ENCODE measurements at regions not wholly inside any gene's neighbourhood (a gene's known extent, or its start where the extent isn't known, plus 50 kb on each side); places are given as distances from the start of the nearest gene placed in this dataset.

DNA sequence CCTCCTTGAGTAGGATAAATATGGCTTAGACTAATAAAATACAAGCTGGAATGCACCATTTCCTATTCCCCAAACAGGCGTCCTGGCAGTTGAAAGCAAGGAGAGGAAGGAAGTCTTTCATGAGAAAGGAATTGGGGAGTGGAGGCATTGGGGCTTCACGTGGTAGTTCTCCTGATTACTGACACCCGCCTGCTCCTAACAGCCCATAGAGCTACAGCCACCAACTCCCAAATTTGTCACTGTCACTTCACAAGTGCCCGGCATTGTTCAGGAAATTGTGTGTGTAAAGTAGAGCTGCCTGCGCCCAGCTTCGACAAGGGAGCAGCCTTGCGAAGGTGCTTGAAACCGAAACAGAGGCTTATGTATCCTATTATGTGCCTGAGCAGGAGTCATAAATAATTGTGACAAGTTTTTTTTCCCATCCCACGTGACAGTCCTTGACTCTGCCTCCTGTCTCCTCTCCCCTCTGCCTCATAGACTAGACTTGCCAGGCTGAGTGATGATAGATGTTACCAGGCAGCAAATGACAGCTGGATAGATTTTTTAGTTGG, 301.7 kb upstream of the ZFP64 start:
- intact Hi-C loops (cut with micrococcal nuclease) = no loop called here
- Histone ChIP-seq H3K4me3 (ENCODE audit: low read length in 2 of 2) (no peak overlapping the region), H3K27ac (ENCODE audit: low read depth, low read length) (no peak overlapping the region), H3K27me3 (ENCODE audit: insufficient read depth, low read length) (no peaks in the 10 kb centered on the region), H3K4me1 (ENCODE audit: insufficient read depth, low read length) (peaks cover 10% of the 10 kb centered on the region), H3K9me3 (ENCODE audit: control insufficient read depth in 1 of 2, low read length in 2 of 2) (no peaks in the 10 kb centered on the region), H3K36me3 (ENCODE audit: insufficient read depth, low read length) (no peaks in the 10 kb centered on the region)
- Mint-ChIP-seq H3K4me1 (peaks cover 8 to 21% (median 12%) of the 10 kb centered on the region in 4 donors), H3K4me3 (peak overlapping the region in 7 of 8 donors; percentile 14 to 76 (median 47)), H3K27ac (peak overlapping the region in 3 of 7 donors; percentile 65 to 80 (median 74)), H3K27me3 (peaks cover 0 to 2% of the 10 kb centered on the region in 2 donors), H3K9me3 (no peaks in the 10 kb centered on the region), H3K36me3 (no peaks in the 10 kb centered on the region)
- ChIA-PET POLR2A (ENCODE audit: partially characterized antibody) (interaction anchor here (0.7 to 2.0 kb wide), 2 partner anchors 83 to 88 kb away, joined by 3 to 9 read pairs; no protein-coding TSS in a partner anchor), CTCF (ENCODE audit: partially characterized antibody) (no interaction called here)
- DNase-seq = peak in 1 of 5 donors; percentile 2

DNA sequence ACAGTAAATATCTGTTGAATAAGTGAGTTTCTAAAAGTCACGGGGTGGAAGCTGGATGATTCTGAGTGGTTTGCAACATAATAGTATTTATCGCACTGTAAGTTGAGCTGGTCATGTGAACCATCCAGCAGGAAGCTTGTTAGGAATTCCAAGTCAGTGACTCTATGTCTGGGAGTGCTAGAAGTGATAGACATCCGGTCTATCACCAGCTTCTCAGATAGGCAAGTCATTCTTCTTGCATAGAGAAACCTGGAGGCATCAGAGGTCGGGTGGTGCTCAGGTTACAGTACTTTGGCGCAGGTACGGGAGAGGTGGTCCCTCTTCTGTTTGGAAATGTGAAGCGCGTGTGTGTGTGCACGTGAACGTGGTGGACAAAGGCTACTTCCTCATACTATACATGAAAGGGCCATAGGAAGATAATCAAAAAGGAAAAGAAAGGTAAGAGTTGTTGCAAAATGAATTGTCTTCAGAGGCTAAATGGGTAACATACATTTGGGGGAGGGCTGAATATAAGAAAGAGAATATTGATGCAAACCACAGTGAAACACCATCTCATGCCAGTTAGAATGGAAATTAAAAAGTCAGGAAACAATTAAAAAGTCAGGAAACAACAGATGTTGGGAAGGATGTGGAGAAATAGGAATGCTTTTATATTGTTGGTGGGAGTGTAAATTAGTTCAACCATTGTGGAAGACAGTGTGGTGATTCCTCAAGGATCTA, 299.3 kb upstream of the ZFP64 start:
- H3K27ac Mint-ChIP-seq = peak overlapping the region in 1 of 7 donors; percentile 13
- Histone ChIP-seq H3K36me3 (ENCODE audit: insufficient read depth, low read length) (no peaks in the 10 kb centered on the region), H3K4me3 (ENCODE audit: low read length in 2 of 2) (no peak overlapping the region), H3K27me3 (ENCODE audit: insufficient read depth, low read length) (no peaks in the 10 kb centered on the region), H3K4me1 (ENCODE audit: insufficient read depth, low read length) (peaks cover 10% of the 10 kb centered on the region), H3K27ac (ENCODE audit: low read depth, low read length) (no peak overlapping the region), H3K9me3 (ENCODE audit: control insufficient read depth in 1 of 2, low read length in 2 of 2) (no peaks in the 10 kb centered on the region)
- H3K9me3 Mint-ChIP-seq = no peaks in the 10 kb centered on the region
- H3K36me3 Mint-ChIP-seq = no peaks in the 10 kb centered on the region
- intact Hi-C loops (cut with micrococcal nuclease) = no loop called here
- H3K4me1 Mint-ChIP-seq = peaks cover 8 to 21% (median 12%) of the 10 kb centered on the region in 4 donors
- CTCF ChIA-PET (ENCODE audit: partially characterized antibody) = no interaction called here
- DNase-seq = no peak
- POLR2A ChIA-PET (ENCODE audit: partially characterized antibody) = no interaction called here
- no peak overlapping the region for H3K4me3 Mint-ChIP-seq
- peaks cover 0 to 2% of the 10 kb centered on the region in 2 donors for H3K27me3 Mint-ChIP-seq

DNA sequence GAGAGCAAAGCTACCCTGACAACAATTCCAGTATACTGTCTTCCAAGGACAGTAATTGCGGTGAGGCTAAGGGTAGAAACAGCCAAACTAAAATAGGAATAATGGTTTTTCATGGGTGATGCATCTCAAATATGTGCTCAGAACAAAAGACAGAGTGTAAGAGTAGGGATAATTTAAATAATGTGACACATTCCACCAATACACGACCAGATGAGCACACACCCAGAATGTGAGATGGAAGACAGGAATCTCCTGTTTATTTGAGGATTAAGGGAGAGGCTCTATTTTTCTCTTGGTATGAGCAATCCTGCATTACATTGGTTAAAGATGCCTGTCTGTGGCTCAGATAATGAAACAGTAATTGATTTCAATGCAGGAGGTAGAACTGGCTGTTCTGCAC, 292.9 kb upstream of the ZFP64 start:
- H3K4me1 Mint-ChIP-seq = peaks cover 0 to 4% (median under 1%) of the 10 kb centered on the region in 4 donors
- Histone ChIP-seq H3K27me3 (ENCODE audit: insufficient read depth, low read length) (no peaks in the 10 kb centered on the region), H3K36me3 (ENCODE audit: insufficient read depth, low read length) (no peaks in the 10 kb centered on the region), H3K9me3 (ENCODE audit: control insufficient read depth in 1 of 2, low read length in 2 of 2) (no peaks in the 10 kb centered on the region), H3K4me3 (ENCODE audit: low read length in 2 of 2) (no peak overlapping the region), H3K4me1 (ENCODE audit: insufficient read depth, low read length) (no peaks in the 10 kb centered on the region), H3K27ac (ENCODE audit: low read depth, low read length) (no peak overlapping the region)
- POLR2A ChIA-PET (ENCODE audit: partially characterized antibody) = interaction anchor here (1.0 kb wide), 1 partner anchor 74 kb away, joined by 3 read pairs; no protein-coding TSS in a partner anchor
- CTCF ChIA-PET (ENCODE audit: partially characterized antibody) = no interaction called here
- intact Hi-C loops (cut with micrococcal nuclease) = no loop called here
- H3K4me3 Mint-ChIP-seq = no peak overlapping the region
- H3K9me3 Mint-ChIP-seq = peaks cover 0 to 2% (median 0%) of the 10 kb centered on the region in 8 donors
- H3K27ac Mint-ChIP-seq = no peak overlapping the region
- no peaks in the 10 kb centered on the region for H3K36me3 Mint-ChIP-seq
- DNase-seq = no peak
- H3K27me3 Mint-ChIP-seq = no peaks in the 10 kb centered on the region

DNA sequence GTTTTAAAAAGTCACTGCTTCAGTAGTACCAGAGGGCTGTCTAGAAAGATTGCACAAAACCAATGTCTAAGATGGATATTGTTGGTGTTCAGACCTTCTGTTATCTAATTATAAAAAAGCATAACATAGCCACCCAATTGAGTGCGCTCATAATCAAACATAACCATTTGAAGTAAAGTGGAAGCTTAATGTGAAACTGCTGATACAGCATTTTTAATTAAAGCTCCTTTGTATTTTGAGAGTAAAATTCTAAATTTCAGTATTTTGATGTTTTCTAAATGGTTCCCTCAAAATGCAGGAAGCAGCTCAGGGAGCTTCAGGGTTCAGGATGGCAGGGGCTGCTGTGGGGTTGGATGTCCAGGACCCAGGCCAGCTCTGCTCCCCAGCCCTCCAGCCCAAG, 291.8 kb upstream of the ZFP64 start:
- peaks cover 0 to 4% (median under 1%) of the 10 kb centered on the region in 4 donors for H3K4me1 Mint-ChIP-seq
- H3K9me3 Mint-ChIP-seq = peaks cover 0 to 2% (median 0%) of the 10 kb centered on the region in 8 donors
- H3K36me3 ChIP-seq (ENCODE audit: insufficient read depth, low read length) = no peaks in the 10 kb centered on the region
- no peaks in the 10 kb centered on the region for H3K27me3 ChIP-seq (ENCODE audit: insufficient read depth, low read length)
- H3K4me3 ChIP-seq (ENCODE audit: low read length in 2 of 2) = no peak overlapping the region
- H3K4me3 Mint-ChIP-seq = no peak overlapping the region
- ChIA-PET CTCF (ENCODE audit: partially characterized antibody) (interaction anchor here (1.1 kb wide), 1 partner anchor 104 kb away, joined by 4 read pairs; no protein-coding TSS in a partner anchor), POLR2A (ENCODE audit: partially characterized antibody) (interaction anchor here (1.0 kb wide), 1 partner anchor 73 kb away, joined by 3 read pairs; no protein-coding TSS in a partner anchor)
- no peaks in the 10 kb centered on the region for H3K4me1 ChIP-seq (ENCODE audit: insufficient read depth, low read length)
- no peak for DNase-seq
- no peak overlapping the region for H3K27ac ChIP-seq (ENCODE audit: low read depth, low read length)
- no peaks in the 10 kb centered on the region for H3K27me3 Mint-ChIP-seq
- no peak overlapping the region for H3K27ac Mint-ChIP-seq
- no peaks in the 10 kb centered on the region for H3K36me3 Mint-ChIP-seq
- intact Hi-C loops (cut with micrococcal nuclease) = no loop called here
- H3K9me3 ChIP-seq (ENCODE audit: control insufficient read depth in 1 of 2, low read length in 2 of 2) = no peaks in the 10 kb centered on the region

DNA sequence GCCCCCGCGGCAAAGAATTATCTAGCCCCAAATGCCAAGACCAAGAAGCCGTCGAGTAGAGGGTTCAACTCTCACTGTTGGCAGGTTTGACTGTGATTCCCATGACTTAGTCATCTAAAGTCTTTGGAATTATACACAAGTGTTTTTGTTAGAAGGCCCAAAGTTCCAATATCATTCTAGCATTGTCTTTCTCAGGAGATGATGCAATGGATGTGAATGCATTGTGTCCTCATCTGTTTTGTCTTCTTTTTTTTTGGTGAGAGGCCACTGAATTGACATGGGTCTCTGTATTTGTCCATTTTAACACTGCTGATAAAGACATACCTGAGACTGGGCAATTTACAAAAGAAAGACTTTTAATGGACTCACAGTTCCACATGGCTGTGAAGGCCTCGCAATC, 290.5 kb upstream of the ZFP64 start:
- Mint-ChIP-seq H3K9me3 (peaks cover 0 to 2% (median 0%) of the 10 kb centered on the region in 8 donors), H3K4me3 (no peak overlapping the region), H3K4me1 (peaks cover 0 to 4% (median under 1%) of the 10 kb centered on the region in 4 donors), H3K27ac (peak overlapping the region in 1 of 7 donors; percentile 37), H3K36me3 (no peaks in the 10 kb centered on the region), H3K27me3 (no peaks in the 10 kb centered on the region)
- H3K4me3 ChIP-seq (ENCODE audit: low read length in 2 of 2) = no peak overlapping the region
- intact Hi-C loops (cut with micrococcal nuclease) = no loop called here
- H3K36me3 ChIP-seq (ENCODE audit: insufficient read depth, low read length) = no peaks in the 10 kb centered on the region
- POLR2A ChIA-PET (ENCODE audit: partially characterized antibody) = no interaction called here
- H3K4me1 ChIP-seq (ENCODE audit: insufficient read depth, low read length) = no peaks in the 10 kb centered on the region
- CTCF ChIA-PET (ENCODE audit: partially characterized antibody) = no interaction called here
- H3K9me3 ChIP-seq (ENCODE audit: control insufficient read depth in 1 of 2, low read length in 2 of 2) = no peaks in the 10 kb centered on the region
- H3K27me3 ChIP-seq (ENCODE audit: insufficient read depth, low read length) = no peaks in the 10 kb centered on the region
- DNase-seq = no peak
- H3K27ac ChIP-seq (ENCODE audit: low read depth, low read length) = no peak overlapping the region

DNA sequence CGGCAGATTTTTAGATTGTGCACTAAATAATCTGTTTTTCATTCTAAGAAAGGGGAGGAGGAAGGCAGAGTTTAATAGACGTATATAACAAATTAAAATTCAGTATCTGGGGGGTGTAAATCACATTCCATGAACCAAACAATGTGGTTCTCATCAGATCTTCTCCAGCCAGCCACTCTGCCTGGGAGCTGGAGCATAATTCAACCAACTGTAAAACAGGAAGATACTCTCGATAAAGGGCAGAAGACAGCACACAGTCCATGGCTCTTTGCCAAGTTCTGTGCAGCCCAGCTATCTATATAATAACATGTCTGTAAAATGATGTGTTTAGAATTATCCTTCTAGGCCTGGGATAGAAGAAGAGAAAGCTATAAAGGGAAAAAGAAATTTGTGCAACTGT, 289.9 kb upstream of the ZFP64 start:
- H3K27ac ChIP-seq (ENCODE audit: low read depth, low read length) = no peak overlapping the region
- no peaks in the 10 kb centered on the region for H3K36me3 ChIP-seq (ENCODE audit: insufficient read depth, low read length)
- no peaks in the 10 kb centered on the region for H3K36me3 Mint-ChIP-seq
- H3K4me3 ChIP-seq (ENCODE audit: low read length in 2 of 2) = no peak overlapping the region
- POLR2A ChIA-PET (ENCODE audit: partially characterized antibody) = interaction anchor here (1.0 kb wide), 1 partner anchor 64 kb away, joined by 3 read pairs; no protein-coding TSS in a partner anchor
- no peak overlapping the region for H3K4me3 Mint-ChIP-seq
- DNase-seq = no peak
- H3K27me3 ChIP-seq (ENCODE audit: insufficient read depth, low read length) = no peaks in the 10 kb centered on the region
- H3K27ac Mint-ChIP-seq = no peak overlapping the region
- H3K9me3 Mint-ChIP-seq = peaks cover 0 to 2% (median 0%) of the 10 kb centered on the region in 8 donors
- intact Hi-C loops (cut with micrococcal nuclease) = no loop called here
- H3K4me1 Mint-ChIP-seq = peaks cover 0 to 4% (median under 1%) of the 10 kb centered on the region in 4 donors
- H3K4me1 ChIP-seq (ENCODE audit: insufficient read depth, low read length) = no peaks in the 10 kb centered on the region
- CTCF ChIA-PET (ENCODE audit: partially characterized antibody) = interaction anchor here (0.6 kb wide), 1 partner anchor 24 kb away, joined by 4 read pairs; no protein-coding TSS in a partner anchor
- no peaks in the 10 kb centered on the region for H3K27me3 Mint-ChIP-seq
- no peaks in the 10 kb centered on the region for H3K9me3 ChIP-seq (ENCODE audit: control insufficient read depth in 1 of 2, low read length in 2 of 2)

DNA sequence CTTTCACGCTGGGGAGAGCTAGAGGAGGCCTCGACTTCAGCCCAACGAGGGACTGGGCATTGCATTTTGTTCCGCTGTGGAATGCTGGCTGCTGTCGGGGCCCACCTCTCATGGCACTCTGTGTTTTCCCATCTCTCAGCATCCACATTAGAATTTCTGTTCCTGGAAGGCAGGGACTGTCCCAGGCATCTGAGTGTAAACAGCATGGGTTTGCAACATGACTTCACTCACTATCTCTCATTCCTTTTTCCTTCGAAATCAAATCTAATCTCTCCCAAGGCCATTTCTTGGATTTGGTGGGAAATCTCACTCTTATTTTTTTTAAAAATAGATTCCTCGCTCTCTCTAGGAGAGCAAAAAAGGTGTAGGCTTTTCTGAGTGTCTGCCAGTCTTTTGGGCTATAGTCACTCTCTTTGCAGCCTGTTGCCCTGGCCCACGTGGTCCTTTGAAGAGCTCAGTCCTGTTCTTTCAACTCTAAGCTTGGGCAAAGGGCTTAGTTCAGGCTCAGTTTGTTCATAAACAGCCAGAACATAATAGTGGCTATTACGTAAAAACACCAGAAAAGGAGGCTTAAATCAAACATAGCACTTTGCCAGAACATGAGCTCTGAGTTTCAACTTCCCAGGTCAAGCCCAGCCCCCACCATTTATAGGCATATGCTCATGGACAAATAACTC, 284.6 kb upstream of the ZFP64 start:
- intact Hi-C loops (cut with micrococcal nuclease) = no loop called here
- Mint-ChIP-seq H3K36me3 (no peaks in the 10 kb centered on the region), H3K4me1 (peaks cover 0 to 1% (median 0%) of the 10 kb centered on the region in 4 donors), H3K9me3 (no peaks in the 10 kb centered on the region), H3K27ac (no peak overlapping the region), H3K27me3 (no peaks in the 10 kb centered on the region), H3K4me3 (no peak overlapping the region)
- Histone ChIP-seq H3K27me3 (ENCODE audit: insufficient read depth, low read length) (no peaks in the 10 kb centered on the region), H3K36me3 (ENCODE audit: insufficient read depth, low read length) (no peaks in the 10 kb centered on the region), H3K27ac (ENCODE audit: low read depth, low read length) (no peak overlapping the region), H3K4me1 (ENCODE audit: insufficient read depth, low read length) (no peaks in the 10 kb centered on the region), H3K4me3 (ENCODE audit: low read length in 2 of 2) (no peak overlapping the region), H3K9me3 (ENCODE audit: control insufficient read depth in 1 of 2, low read length in 2 of 2) (no peaks in the 10 kb centered on the region)
- CTCF ChIA-PET (ENCODE audit: partially characterized antibody) = interaction anchor here (1.5 kb wide), 1 partner anchor 94 kb away, joined by 3 read pairs; no protein-coding TSS in a partner anchor
- POLR2A ChIA-PET (ENCODE audit: partially characterized antibody) = no interaction called here
- no peak for DNase-seq
